SU-DHL-6 (cell line): ENCODE measurements at regions not wholly inside any gene's neighbourhood (a gene's known extent, or its start where the extent isn't known, plus 50 kb on each side); places are given as distances from the start of the nearest gene placed in this dataset.

Experiments
- H2AFZ ChIP-seq: fragments of 200-600 bp; sonication (generic); 2 replicates; pipeline ENCODE4 v1.6.1; 2014; ENCODE audit warnings: low read depth, mild to moderate bottlenecking, moderate library complexity, mixed read lengths, antibody characterized with exemption, low read length; ENCODE audit not compliant: severe bottlenecking
- H3F3A ChIP-seq: fragments of 200-600 bp; shearing (Covaris generic); 2 replicates; pipeline ENCODE4 v1.6.0; 2016; ENCODE audit warnings: antibody characterized with exemption, mild to moderate bottlenecking; ENCODE audit not compliant: insufficient read depth
- H3K27ac ChIP-seq: fragments of 200-600 bp; sonication (generic); 2 replicates; pipeline ENCODE4 v1.5.1; 2016; ENCODE audit warnings: low read depth, mild to moderate bottlenecking, low read length, moderate library complexity, mixed read lengths
- H3K27me3 ChIP-seq: fragments of 200-600 bp; sonication (generic), shearing (Covaris generic); 2 replicates; pipeline ENCODE4 v1.6.0; 2014; ENCODE audit warnings: mild to moderate bottlenecking, low read length
- H3K36me3 ChIP-seq: fragments of 200-600 bp; sonication (generic); 2 replicates; pipeline ENCODE4 v1.6.1; 2014; ENCODE audit warnings: mild to moderate bottlenecking, low read length, mixed read lengths
- H3K4me2 ChIP-seq: fragments of 300-600, 200-600 bp; shearing (Covaris generic), sonication (generic); 2 replicates; pipeline ENCODE4 v1.6.0; 2014; ENCODE audit warnings: low read length, low read depth, mild to moderate bottlenecking; ENCODE audit not compliant: poor library complexity, severe bottlenecking
- H3K4me3 ChIP-seq: fragments of 200-600 bp; sonication (generic); 2 replicates; pipeline ENCODE4 v1.5.1; 2014; ENCODE audit warnings: antibody characterized with exemption, low read length, mild to moderate bottlenecking, mixed read lengths; ENCODE audit not compliant: insufficient read depth, poor library complexity, severe bottlenecking
- H3K79me2 ChIP-seq: fragments of 200-600 bp; sonication (generic); 2 replicates; pipeline ENCODE4 v1.6.1; 2014; ENCODE audit warnings: mild to moderate bottlenecking, low read length, moderate library complexity; ENCODE audit not compliant: insufficient read depth
- H3K9ac ChIP-seq: fragments of 200-600 bp; sonication (generic); 2 replicates; pipeline ENCODE4 v1.7.0; 2014; ENCODE audit warnings: mild to moderate bottlenecking, low read length
- H3K9me2 ChIP-seq: fragments of 200-600 bp; sonication (generic); replicated peaks from 2 replicates; pipeline ENCODE4 v1.6.1; 2014; ENCODE audit warnings: low read length; ENCODE audit not compliant: insufficient read depth
- H3K9me3 ChIP-seq: fragments of 200-600 bp; sonication (generic); 2 replicates; pipeline ENCODE4 v1.6.1; 2014; ENCODE audit warnings: low read length, mixed read lengths; ENCODE audit not compliant: insufficient read depth
- H4K20me1 ChIP-seq: fragments of 200-600 bp; sonication (generic); 2 replicates; pipeline ENCODE4 v1.6.1; 2014; ENCODE audit warnings: low read depth, mild to moderate bottlenecking, antibody characterized with exemption, low read length, moderate library complexity, mixed read lengths
- CTCF ChIP-seq: fragments of 200-600 bp; sonication (generic); IDR thresholded peaks from one replicate; pipeline ENCODE4 v1.5.1; 2017; ENCODE audit warnings: antibody characterized with exemption, mild to moderate bottlenecking, low read length, moderate library complexity; ENCODE audit not compliant: insufficient read depth, poor library complexity, severe bottlenecking
- EZH2phosphoT487 ChIP-seq: fragments of 200-600 bp; sonication (generic), shearing (Covaris generic); conservative IDR thresholded peaks from 2 replicates; pipeline ENCODE4 v1.6.1; 2018; ENCODE audit warnings: mild to moderate bottlenecking, antibody characterized with exemption, low read length, moderate library complexity, mixed read lengths

DNA sequence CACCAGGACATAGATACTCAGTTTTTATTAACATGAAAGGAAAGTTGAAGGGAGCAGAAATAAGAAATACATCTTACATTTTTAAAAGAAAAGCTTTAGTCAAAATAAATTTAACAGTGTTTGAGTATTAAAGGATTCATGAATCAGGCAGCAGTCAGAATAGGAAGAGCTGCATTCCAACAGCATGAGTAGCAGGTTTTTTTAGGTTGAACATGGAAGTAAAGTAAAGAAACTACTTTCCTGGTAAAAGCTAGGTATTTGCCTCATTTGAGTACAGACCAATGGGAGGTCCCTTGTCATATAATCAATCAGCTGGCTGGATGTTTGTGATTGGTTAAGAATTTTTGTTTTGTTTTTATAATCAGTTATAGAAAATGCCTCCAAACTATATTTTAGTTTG, 645.9 kb upstream of the INTU start:
- H2AFZ ChIP-seq: no peak overlapping the region
- H3K9me3 ChIP-seq: no peaks in the 10 kb centered on the region
- no peaks in the 10 kb centered on the region for H3K27me3 ChIP-seq
- H3K4me2 ChIP-seq: no peak overlapping the region
- no peaks in the 10 kb centered on the region for H3K36me3 ChIP-seq
- no peak overlapping the region for H3K27ac ChIP-seq
- H3K4me3 ChIP-seq: no peak overlapping the region
- no peaks in the 10 kb centered on the region for H3F3A ChIP-seq
- TF ChIP-seq CTCF: no peak
- TF ChIP-seq EZH2phosphoT487: no peak
- no peak overlapping the region for H3K9ac ChIP-seq
- H3K9me2 ChIP-seq: no peaks in the 10 kb centered on the region
- H4K20me1 ChIP-seq: no peaks in the 10 kb centered on the region
- no peaks in the 10 kb centered on the region for H3K79me2 ChIP-seq

GRCh38 chr4:126991965-126992364, 640.8 kb upstream of the INTU start:
- no peak overlapping the region for H3K9ac ChIP-seq
- no peak overlapping the region for H3K4me2 ChIP-seq
- TF ChIP-seq EZH2phosphoT487 (no peak), CTCF (no peak)
- H3K9me3 ChIP-seq: no peaks in the 10 kb centered on the region
- H3K27me3 ChIP-seq: no peaks in the 10 kb centered on the region
- H4K20me1 ChIP-seq: no peaks in the 10 kb centered on the region
- H3K4me3 ChIP-seq: no peak overlapping the region
- H3F3A ChIP-seq: no peaks in the 10 kb centered on the region
- no peaks in the 10 kb centered on the region for H3K36me3 ChIP-seq
- no peaks in the 10 kb centered on the region for H3K79me2 ChIP-seq
- H3K9me2 ChIP-seq: no peaks in the 10 kb centered on the region
- no peak overlapping the region for H3K27ac ChIP-seq
- H2AFZ ChIP-seq: no peak overlapping the region

DNA sequence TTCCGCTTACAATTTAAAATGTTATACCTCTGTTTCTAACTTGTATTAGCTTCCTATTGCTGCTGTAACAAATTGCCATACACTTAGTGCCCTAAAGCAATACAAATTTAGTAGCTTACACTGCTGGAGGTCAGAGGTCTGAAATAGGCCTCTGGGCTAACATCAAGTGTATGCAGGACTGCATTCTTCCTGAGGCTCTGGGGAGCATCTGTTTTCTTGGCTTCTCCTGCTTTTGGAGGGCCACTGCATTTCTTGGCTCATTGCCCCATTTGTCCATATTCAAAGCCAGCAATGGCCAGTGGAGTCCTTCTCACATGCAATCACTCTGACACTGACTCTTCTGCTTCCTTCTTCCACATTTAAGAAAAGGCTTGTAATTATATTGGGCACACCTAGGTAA, 639.8 kb upstream of the INTU start:
- no peak overlapping the region for H3K9ac ChIP-seq
- no peak overlapping the region for H3K4me3 ChIP-seq

More for the DNA sequence above, 639.8 kb upstream of the INTU start:
- Histone ChIP-seq H4K20me1 (no peaks in the 10 kb centered on the region), H3K36me3 (no peaks in the 10 kb centered on the region), H3K9me3 (no peaks in the 10 kb centered on the region), H3K9me2 (no peaks in the 10 kb centered on the region), H3K27me3 (no peaks in the 10 kb centered on the region), H3F3A (no peaks in the 10 kb centered on the region), H3K79me2 (no peaks in the 10 kb centered on the region), H2AFZ (no peak overlapping the region), H3K27ac (no peak overlapping the region), H3K4me2 (no peak overlapping the region)
- TF ChIP-seq EZH2phosphoT487 (no peak), CTCF (no peak)
